Renal cortex interstitium (tissue), 11 donors: ENCODE measurements at regions not wholly inside any gene's neighbourhood (a gene's known extent, or its start where the extent isn't known, plus 50 kb on each side); places are given as distances from the start of the nearest gene placed in this dataset.
"Not testable (repeated sequence)": the region's sequence is repeated elsewhere in the genome, so short reads cannot be mapped to it uniquely, and the experiment has no call there.

Experiments used
- DNase-seq, 11 donors: peaks; one replicate each; pipeline ENCODE4 v3.0.0-alpha.2; 2013; ENCODE audit warnings: low read depth in 9 of 11, low spot score in 4 of 11; ENCODE audit errors: extremely low read depth in 1 of 11

DNA sequence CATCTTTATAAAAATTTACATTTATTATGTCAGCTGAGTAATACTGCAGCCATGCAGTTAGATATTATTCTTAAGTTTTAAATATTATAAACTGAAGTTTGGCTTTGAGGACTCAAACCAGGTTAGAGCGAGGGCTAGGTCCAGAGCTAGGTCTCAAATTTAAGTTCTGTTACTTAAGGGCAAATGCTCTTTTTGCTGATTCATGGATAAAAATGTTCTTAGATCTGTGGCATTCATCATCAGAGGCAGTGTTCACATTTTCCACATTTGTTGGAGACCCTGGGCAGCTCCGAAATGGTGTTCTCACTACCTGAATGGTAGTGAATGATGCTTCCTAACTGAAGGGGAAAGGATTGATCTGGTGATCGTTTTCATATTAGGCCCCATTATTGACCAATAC is 121.4 kb upstream of the MB21D2 start:
- DNase-seq, result no peak

DNA sequence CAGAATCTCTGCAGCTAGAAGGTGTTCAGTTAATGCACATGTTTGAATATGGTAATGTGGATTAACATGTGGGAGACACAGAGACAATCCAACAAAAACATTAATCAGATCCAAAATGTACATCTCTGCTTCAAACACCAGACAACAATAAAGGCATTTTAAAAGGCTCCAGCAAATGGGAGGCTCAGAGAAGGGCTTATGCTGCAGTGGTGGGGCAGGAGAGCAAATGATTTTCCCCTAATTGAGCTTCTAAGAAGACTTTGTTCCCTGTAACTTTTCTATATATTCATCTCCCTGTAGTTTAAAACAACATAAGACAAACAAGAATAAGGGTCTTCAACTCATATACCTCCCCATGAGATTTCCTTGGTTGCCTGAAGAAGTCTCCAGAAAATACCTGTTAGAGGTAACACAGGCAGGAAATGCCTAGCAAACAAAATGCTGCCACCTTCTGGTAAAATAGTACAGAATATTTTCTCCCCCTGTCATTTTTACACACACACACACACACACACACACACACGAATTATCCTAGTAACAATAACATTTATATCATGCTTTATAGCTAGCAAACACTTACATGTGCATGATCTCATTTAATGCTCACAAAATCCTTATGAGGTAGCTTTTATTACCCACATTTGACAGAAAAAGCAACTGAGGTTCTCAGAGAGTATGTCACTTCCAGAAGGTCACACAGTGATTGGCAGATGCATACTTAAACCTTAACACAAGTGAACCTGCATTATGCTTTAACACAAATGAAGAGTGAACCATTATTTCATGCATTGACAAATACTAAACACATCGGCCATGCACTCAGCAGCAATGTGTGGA is 123.4 kb upstream of the MB21D2 start:
- no peak for DNase-seq

- DNase-seq, result no peak
Measured at GRCh38 chr3:193046371-193046770, 128.7 kb upstream of the MB21D2 start.

DNA sequence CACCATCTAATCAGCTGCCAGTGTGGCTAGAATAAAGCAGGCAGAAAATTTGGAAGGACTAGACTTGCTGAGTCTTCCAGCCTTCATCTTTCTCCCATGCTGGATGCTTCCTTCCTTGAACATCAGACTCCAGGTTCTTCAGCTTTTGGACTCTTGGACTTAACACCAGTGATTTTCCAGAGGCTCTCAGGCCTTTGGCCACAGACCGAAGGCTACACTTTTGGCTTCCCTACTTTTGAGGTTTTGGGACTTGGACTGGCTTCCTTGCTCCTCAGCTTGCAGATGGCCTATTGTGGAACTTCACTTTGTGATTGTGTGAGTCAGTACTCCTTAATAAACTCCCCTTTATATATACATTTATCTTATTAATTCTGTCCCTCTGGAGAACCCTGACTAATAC is 129.8 kb upstream of the MB21D2 start:
- DNase-seq, result not testable (repeated sequence)

- no peak for DNase-seq
Measured at GRCh38 chr3:193048127-193048526, 130.5 kb upstream of the MB21D2 start.

DNA sequence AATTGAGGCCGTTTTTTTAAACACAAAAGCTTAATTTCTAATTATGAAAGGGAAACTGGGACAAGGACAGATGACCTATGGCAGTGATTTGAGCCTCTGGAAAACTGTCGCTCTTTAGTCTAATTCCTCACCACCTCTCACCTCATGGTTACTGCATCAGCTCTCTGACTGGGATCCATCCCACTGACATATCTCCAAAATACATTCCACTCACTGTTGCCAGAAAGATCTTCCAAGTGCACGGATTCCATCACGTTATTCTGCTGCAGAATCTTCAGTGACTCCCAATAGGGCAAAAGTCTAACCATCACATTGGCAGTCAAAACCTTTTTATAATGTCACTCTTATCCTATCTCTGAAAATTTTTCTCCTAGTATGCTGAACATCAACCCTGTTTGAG is 132.3 kb upstream of the MB21D2 start:
- DNase-seq, result no peak

- no peak for DNase-seq
Measured at GRCh38 chr3:193051314-193051713, 133.7 kb upstream of the MB21D2 start.

- DNase-seq, result no peak
Measured at GRCh38 chr3:193052354-193053045, 134.8 kb upstream of the MB21D2 start.

GRCh38 chr3:193053046-193053435 is 135.4 kb upstream of the MB21D2 start:
- no peak for DNase-seq

GRCh38 chr3:193055352-193055751 is 137.7 kb upstream of the MB21D2 start:
- no peak for DNase-seq

- no peak for DNase-seq
Measured at GRCh38 chr3:193057616-193058015, 140.0 kb upstream of the MB21D2 start.

- DNase-seq, result peak in 2 of 11 donors; percentile 25 to 37
Measured at GRCh38 chr3:193060748-193061546, 143.3 kb upstream of the MB21D2 start.

- DNase-seq, result no peak
Measured at GRCh38 chr3:193068365-193068764, 150.7 kb upstream of the MB21D2 start.

DNA sequence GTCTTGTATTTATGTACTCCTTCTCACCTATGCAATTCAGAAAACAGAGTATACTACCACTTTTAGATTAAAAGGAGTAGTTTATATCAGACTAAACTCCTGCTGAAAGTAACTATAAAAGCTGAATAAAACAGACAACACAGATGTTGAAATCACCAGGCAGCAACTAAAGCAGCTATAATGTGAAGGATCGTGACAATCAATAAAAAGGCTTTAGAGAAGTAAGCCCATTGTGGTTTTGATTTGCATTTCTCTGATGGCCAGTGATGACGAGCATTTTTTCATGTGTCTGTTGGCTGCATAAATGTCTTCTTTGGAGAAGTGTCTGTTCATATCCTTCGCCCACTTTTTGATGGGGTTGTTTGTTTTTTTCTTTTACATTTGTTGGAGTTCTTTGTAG is 152.1 kb upstream of the MB21D2 start:
- DNase-seq, result not testable (repeated sequence)

- DNase-seq, result no peak
Measured at GRCh38 chr3:193078996-193079753, 161.5 kb upstream of the MB21D2 start.

- DNase-seq, result no peak
Measured at GRCh38 chr3:193080821-193081365, 160.1 kb upstream of the PLAAT1 start.

DNA sequence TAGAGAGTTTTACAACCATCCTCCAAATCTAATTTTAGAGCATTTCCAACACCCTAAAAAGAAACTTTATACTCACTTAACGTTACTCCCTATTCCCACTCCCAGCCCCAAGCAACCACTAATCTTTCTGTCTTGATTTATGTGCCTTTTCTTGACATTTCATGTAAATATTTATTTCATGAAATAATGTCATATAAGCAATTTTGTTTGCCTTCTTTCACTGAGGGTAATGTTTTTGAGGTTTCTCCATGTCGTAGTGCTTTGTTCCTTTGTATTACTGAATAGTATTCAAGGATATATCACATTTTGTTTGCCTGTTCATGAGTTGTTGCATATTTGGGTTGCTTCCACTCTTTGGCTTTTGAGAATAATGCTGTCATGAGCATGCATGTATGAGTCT is 155.4 kb upstream of the PLAAT1 start:
- no peak for DNase-seq

- DNase-seq, result peak in 2 of 11 donors; percentile 7 to 9
Measured at GRCh38 chr3:193086681-193087080, 154.3 kb upstream of the PLAAT1 start.

DNA sequence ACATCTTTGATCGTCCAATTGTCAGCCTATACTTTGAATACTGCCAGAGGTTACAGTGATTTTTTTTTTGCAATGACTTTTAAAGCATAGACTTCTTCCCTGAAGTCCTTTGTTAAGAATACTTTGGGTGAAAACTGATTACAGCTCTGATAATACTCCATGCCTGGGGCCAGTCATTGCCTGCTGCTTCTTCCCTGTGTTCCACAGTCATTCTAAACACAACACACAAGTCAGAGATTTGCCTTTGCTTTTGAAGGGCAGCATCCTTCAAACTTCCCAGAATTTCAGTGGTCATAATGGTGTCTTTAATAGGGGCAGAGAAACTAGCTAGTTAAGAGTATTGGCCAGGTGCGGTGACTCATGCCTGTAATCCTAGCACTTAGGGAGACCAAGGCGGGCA is 153.7 kb upstream of the PLAAT1 start:
- no peak for DNase-seq
